Activated T-helper 9 cell treated with anti-CD3 and anti-CD28 coated beads, Interleukin-2, amount 50 U/mL, for 16 hours (primary cell): ENCODE measurements at regions not wholly inside any gene's neighbourhood (a gene's known extent, or its start where the extent isn't known, plus 50 kb on each side); places are given as distances from the start of the nearest gene placed in this dataset.
"Not testable (repeated sequence)": the region's sequence is repeated elsewhere in the genome, so short reads cannot be mapped to it uniquely, and the experiment has no call there.

Experiments
- DNase-seq: peaks from one replicate; pipeline ENCODE4 v3.0.0-alpha.2; 2020; ENCODE audit warnings: low read depth

DNA sequence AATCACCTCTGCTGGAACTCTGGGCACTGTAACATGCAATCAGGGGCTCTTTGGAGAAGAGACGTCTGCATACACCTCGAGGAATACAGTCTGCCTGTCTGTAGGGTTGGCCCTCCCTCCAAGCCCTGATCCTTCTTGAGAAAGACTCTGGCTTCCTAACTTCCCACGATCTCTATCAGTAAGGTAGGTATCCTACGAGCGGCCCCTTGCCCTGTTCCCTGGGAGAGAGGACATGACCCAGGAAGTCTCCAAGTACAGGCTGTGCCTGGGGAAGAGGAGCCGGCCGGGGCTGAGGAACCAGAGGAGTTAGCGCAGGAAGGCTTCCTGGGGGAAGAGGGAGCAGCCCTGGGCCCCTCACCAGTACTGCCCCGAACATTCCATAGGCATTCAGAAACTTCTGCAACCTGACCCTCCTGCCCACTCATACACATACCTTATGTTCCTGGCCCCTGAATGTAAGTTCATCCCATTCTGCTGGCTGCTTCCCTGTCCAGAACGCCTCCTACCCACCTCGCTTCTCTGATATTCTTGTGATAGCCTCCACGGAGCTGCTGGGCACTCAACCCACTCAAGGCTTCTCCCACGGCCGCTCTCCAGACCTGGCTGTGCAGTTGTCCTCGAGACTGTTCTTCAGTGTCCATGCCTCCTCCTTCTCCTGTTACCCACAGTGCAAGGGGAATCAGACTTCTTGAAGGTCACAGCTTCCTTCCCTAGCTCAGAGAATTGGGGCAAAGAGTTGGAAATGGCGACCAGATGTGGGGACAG is 116.1 kb downstream of the CYP26B1 start:
- DNase-seq, result no peak

DNA sequence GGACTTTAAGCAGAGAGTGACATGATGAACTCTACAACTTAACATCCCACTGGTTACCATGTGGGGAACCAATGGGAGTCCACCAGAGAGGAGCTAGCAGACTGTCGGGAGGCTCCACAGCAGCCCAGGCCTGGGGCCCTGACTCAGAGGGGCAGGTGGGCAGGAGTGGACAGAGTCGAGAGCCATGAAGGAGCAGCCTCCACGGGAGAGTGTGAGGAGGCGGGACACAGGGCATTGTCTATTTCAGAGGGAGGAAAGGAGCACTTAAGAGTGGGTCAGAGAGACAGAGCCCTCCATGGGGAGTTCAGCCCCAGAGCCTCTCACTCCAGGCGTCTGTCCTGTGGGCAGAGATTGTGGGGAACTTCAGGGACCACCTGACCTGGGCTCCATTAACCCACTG is 118.7 kb downstream of the CYP26B1 start:
- DNase-seq, result no peak

DNA sequence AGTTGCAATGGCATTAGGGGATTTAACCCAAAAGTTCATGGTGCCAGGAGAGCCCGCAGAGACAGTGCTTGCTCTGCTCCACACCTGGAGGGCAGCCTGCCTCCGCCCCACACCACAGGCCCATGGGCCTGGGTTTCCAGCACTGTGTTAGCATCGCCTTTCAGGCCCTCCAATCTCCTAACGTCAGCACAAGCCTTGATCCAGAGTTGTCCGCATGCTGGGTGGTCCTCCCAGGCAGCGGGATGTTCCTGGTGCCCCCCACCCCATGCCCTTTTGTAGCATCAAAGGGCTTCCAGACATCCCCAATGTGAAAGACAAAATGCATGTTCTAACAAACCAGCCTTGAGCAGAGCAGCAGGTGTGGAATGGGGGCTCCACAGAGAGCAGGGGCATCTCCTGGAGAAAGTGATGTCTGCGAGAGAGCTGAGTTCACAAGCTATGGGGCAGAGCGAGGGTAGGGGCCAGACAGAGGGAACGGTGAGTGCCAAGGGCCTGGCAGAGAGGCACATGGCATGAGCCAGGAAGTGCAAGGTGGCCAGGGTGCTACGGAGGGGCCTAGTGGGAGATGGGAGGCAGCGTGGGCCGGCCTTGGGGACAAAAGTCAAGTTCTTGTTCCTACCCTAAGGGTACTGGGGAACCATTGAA is 119.2 kb downstream of the CYP26B1 start:
- no peak for DNase-seq

DNA sequence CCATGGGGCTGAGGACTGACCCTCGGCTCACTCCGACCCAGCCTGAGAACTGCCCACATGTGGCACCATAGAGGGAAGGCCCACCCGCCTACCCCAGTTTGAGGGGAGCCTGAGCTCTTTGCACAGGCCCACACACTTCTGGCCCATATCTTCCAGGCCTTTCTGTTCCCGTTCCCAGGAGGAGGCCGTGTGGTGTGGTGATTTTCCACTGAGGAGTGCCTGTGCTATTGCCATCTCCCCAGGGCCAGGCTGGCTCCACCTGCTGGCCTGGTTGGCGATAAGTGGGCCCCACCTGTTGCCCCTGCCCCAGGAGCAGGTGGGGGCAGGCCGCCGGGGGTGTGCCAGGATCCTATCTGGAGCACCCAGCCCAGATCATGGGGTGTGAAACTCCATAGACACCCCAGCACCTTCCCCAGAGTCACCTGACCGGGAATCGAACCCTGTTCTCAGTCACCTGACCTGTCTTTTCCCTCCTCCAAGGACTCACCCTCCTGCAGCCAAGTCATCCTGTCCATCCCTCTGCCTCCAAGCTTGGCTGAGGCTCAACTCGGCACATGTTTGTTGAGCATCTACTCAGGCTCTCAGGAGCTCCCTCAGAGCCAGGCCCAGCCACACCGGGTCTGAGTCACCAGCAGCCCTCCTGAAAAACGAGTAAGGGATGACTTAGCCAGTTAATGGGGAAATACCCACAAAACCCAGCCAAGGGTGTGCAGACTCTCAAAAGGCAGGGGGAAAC is 120.1 kb downstream of the CYP26B1 start:
- DNase-seq, result no peak

DNA sequence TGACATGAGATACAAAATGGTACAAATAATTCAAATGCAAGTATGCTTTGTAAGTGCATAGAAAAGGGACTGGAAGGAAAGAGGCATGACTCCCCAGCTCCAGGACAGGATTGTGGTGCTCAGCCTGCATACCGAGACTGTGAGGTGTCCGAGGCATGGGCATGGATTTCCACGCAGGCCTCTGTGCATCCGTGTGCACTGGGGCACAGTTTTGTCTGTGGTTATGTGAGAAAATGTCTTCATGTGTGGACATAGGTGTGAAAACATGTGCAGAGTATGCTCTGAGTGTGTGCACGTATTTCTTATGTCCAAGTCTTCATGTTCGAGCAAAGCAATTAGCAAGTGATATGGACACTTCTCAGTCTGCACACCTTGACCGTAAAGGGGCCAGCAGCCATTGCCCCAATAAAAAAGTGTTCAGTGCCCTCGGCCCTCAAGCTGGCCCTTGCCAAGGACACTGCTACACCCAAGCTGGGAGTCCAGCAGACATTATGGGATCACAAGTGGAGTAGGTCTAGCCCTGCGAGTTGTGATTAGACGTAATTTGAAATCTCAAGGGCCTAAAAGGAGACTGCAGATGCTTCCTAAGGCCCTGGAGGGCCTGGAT is 120.7 kb downstream of the CYP26B1 start:
- no peak for DNase-seq

DNA sequence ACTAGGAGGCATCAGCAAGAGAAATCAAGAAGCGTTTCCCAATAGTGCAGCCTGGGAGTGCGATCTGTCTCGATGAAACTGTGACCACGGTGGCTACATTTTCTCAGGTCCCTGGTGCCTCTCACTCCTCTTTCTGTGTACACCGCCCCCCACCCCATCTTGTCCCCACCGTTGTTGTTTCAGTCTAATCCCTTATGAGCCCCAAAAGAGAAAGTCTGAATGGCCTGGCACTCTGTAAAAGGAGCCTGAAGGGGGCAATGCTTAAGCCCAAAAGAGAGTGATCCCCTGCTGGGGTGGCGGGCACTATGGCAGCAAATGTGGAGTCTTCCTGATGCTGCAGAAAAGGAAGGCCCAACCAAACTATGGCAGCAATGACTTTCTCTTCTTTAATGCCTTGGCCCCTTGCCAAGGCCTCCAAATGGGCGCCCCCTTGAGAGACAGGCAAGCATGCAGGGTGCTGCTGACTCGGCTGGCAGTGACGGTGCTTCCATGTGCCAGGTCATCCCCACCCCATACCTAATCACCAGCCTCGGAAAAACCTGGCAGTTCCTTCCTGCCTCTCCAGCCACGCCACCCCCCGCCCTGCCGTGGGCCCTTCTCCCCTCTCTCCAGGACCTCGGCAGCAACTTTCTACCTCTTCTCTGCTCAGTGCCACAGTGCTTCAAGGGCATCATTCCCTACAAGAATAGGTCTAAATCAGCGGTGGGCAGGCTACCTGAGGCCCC is 123.0 kb downstream of the CYP26B1 start:
- DNase-seq, result no peak

DNA sequence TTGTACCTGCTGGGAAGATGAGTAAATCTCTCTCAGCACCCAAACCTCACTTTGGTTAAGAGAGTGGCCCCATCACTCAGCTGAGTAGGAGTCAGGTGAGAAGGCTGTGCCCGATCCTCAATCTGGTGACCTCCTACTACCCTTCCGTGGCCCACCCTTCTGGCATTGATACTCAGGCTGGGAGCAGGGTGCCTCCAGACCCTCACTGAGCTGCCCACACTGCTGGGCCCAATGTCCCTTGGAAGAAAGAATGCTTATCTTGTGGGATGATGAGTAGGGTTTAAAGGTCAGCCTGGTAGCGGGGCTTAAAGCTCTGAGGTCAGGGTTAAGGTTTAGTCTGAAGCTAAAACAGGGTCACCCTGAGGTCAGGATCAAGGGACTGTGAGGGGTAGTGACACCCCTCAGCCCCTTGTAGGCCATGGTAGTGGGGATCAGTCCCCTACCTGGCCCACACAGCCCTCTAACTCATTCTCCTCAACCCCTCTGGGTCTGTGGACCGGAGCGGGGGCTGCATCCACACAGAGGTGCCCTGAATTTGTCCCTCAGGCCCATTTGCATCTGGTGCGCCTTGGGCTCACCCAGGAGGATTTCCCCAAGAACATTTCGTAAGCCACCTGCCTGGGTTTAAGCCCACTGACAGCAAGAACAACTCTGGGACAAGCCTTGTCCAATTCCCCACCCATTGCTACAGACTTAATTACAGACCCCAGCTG is 123.8 kb downstream of the CYP26B1 start:
- no peak for DNase-seq

DNA sequence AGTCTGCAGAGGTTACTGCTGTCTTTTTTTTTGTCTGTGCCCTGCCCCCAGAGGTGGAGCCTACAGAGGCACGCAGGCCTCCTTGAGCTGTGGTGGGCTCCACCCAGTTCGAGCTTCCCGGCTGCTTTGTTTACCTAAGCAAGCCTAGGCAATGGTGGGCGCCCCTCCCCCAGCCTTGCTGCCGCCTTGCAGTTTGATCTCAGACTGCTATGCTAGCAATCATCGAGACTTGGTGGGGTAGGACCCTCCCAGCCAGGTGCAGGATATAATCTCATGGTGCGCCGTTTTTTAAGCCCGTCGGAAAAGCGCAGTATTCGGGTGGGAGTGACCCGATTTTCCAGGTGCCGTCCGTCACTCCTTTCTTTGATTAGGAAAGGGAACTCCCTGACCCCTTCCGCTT is 126.3 kb downstream of the CYP26B1 start:
- DNase-seq, result not testable (repeated sequence)

DNA sequence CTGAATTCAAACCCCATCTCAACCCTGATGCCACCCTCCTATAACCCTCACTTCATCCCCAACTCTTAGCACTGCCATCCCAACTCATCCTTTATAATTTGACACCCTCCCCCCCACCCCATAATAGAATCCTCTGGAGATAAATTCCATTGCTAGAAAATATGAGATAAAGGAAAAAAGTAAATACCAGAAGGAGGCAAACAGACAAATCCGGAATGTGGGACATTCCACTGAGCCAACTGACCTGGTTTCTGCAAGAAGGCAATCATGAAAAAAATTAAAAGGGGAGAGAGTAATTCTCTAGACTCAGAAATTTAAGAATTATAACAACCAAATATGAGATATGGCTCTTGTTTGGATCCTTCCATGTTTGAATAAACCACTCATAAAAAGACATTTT is 132.4 kb downstream of the CYP26B1 start:
- DNase-seq, result no peak

DNA sequence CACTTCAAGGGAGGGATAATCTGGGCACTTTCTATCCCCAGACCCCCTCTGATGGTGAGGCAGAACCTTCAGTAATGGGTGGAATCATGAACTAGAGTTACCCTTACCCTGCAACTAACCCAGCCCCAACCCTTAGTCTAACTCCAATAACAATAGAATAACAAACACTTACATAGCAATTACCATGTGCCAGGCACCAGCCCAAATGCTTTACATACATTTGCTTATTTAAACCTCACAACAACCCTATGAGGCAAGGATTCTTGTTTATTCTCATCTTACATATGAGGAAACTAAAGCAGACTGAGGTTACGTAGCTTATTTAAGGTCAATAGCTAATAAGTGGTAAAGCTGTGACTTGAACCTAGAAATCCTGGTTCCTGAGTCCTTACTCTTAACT is 132.8 kb downstream of the CYP26B1 start:
- DNase-seq, result no peak

DNA sequence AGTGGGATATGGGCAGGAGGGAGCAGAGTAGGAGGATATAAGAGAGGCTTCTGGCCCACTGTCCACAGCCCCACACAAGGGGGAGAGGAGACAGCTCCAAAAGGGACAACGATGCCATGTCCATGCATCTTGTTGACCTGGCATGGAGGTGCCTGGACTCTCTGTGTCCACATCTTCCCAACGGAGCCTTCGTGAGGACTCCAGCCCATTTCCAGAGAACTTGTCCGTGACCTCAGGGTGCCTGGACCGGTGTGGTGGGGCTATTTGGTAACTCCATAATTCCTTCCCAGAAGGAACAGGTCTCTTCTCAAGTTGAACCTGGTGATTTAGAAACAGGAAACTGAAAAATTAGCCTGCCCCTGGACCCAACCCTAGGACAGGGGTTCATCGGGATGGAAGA is 133.9 kb downstream of the CYP26B1 start:
- no peak for DNase-seq

DNA sequence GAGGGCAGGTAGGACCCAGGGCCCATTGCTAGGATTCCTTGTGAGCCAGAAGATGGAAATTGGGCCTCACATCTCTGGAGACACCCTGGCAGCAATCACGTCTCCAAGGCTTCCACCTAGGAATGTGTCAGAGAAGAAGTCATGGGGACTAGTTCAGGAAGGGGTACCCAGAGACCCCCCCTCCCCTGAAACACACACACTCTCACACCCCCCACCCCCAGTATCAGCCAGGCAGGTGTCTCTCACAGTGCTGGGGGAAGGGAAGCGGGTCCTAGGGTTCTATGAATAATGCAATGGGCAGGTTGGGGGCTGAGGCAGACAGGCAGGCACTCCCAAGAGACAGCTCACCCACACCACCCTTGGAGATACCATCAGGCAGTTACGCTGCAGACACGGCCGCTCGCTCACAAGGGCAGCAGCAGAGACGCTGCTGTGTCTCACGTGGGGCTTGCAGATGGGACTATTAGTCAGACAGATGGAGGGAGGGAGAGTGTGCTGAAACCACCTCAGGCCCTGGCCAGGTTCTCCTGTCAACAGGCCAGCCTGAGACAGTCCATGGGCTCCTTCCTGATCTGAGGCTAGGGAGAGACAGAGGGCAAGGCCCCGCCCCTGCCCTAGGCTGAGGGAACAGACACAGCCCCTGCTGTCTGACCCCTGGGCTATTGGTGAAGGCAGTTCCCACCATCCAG is 134.6 kb downstream of the CYP26B1 start:
- DNase-seq, result no peak

DNA sequence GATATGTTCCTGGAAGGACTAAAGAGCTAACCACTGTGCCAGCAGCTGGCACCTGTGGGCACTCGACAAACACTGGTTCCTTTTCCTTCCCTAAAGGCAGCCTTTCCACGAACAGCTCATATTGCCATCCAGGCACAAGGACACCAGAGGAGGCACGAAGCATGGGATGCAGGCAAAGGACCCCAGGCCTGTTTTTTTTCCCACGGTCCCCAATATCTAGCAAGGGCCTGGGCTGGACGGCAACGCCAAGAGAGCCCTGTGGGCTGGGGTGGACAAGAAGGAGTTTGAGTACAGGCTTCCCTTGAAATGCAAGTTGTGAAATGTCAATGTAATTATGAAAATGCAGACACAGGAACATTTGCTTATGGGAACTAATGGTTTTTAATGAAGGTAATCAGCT is 135.9 kb downstream of the CYP26B1 start:
- no peak for DNase-seq

DNA sequence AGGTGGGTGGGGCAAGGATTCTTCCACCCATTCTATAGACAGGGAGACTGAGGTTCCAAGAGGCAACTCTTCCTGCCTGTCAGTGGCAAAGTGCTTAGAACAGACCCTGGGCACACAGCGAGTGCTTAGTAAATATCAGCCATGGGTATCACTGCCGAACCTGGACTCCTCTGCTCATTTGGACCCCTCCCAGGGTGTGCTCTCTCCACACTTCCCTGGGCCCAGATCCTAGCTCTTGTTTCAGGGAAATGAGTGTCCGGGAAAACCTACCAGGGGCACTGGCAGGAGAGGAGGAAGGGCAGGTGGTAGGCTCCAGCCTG is 136.3 kb downstream of the CYP26B1 start:
- DNase-seq, result no peak

DNA sequence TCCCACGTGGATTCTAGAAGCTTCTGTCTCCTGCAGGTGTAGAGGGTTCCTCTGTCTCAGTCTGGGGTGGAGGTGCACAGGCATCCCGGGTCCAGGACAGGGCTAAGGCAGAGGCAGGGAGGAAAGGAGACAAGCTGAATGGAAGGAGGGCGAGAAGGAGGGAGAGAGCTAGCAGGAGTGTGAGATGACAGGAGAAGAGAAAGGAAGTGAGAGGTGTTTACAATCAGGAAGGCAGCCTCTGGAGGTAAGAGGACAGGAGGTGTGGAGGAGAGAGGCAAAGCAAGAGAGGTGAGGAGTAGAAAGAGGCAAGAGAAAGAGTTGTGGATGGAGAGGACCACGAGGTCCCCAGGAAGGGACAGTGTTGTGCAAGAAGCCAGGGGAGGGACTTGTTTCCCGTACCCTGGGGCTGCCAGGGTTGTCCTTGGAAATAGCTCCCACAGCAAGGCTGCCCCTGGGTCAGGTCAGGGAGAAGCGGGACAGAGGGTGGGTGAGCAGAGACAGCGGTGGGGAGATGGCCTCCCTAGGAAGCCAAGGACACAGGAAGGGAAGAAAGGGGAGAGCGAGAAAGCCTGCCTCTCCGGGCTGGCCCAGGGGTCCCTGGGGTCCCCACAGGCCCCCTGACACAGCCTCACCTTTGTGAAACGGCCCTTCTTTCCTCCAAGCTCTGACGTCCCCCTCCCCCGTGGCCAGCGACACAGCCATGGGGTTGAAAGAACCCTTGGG is 136.9 kb downstream of the CYP26B1 start:
- no peak for DNase-seq

DNA sequence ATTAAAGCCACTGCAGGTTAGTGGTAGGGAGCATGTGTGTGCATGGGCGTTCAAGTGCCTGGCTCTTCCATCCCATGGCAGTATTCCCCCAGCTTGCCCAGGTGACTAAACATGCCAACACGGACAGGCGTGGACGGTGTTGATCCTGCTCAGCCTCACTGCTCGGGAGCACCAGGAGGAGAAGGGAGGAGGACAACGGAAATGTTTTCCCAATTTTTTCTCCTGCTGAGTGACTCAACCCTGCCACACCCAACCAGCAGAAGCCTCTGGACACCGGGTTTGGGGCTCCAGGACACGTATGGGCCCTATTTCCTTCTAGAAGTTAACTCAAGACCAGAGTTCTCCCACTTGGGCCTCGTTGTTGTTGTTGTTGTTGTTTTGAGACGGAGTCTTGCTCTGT is 139.1 kb downstream of the CYP26B1 start:
- no peak for DNase-seq

DNA sequence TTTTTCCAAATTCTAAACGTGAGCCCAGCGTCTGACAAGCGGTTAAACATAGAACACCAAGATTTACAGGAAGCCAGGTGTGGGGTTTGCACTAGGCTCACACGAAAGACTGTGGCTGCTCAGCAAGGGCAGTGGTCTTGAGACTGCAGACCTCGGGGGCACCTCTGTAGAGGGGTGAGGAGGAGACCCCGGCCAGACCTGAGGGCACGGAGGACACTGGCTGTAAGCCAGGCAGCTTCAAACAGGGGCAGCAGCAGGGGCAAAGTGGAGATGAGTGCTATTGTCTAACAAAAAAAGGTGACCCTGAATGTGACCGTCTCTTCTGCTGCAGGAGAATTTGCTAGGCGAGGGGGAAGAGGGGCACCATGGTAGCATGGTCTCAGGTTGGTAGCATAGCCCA is 140.3 kb downstream of the CYP26B1 start:
- no peak for DNase-seq

DNA sequence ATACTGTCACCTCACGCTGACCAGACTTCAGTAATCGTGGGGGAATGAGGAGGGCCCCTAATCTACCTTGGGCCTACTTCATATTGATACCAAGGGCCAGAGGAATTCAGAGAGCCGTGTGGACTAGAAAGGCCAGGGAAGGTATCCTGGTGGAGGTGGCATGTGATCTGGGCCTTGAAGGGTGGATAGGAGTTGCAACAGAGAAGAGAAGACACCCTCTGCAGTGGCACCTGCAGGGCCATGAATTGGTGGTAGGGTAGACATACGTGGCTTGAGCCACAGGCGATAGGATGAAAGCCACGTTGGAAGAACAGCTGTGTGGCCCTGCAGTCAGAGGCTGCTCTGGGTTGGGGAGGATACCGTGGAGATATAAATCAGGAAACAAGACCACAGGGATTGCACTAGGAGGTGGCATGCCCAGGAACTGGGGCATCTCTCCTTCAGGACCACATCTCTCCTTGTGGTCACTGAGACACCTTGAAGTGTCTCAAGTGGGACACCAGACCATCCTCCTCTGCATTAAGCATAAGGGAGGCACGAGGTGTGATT is 141.4 kb downstream of the CYP26B1 start:
- DNase-seq, result no peak

DNA sequence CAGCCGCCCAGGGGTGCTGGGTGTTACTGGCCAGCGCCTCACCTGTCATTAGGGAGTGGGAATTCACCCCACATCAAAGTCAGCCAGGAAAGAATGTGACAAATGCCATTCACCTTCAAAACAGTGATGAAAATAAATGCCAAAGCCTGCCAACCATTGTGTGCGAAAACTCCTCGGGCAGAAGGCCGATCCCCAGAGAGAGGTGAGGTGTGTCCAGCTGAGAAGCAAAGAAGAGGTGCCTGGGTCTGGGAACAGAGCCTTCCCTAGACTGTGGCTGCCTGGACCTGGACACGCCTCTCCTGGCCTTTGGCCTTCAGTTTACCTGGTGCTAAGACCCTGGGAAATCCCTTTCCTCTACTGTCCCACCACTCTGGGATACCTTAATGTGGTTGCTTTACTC is 142.7 kb downstream of the CYP26B1 start:
- DNase-seq, result no peak
